DOHH2 (cell line): ENCODE measurements at regions not wholly inside any gene's neighbourhood (a gene's known extent, or its start where the extent isn't known, plus 50 kb on each side); places are given as distances from the start of the nearest gene placed in this dataset.

Experiments
- H3F3A ChIP-seq: fragments of 200-600 bp; sonication (generic), shearing (Covaris generic); 2 replicates; pipeline ENCODE4 v1.6.0; 2016; ENCODE audit warnings: antibody characterized with exemption, mild to moderate bottlenecking; ENCODE audit not compliant: control insufficient read depth, insufficient read depth
- H3K27ac ChIP-seq: fragments of 200-600 bp; sonication (generic); 2 replicates; pipeline ENCODE4 v1.5.1; 2014; ENCODE audit warnings: low read depth, mild to moderate bottlenecking, low read length, moderate library complexity
- H3K27me3 ChIP-seq: fragments of 200-600 bp; sonication (generic); 2 replicates; pipeline ENCODE4 v1.6.1; 2014; ENCODE audit warnings: mild to moderate bottlenecking, low read length, mixed read lengths; ENCODE audit not compliant: control insufficient read depth
- H3K36me3 ChIP-seq: fragments of 200-600 bp; sonication (generic); 2 replicates; pipeline ENCODE4 v1.6.1; 2014; ENCODE audit warnings: mild to moderate bottlenecking, low read length, moderate library complexity, mixed read lengths; ENCODE audit not compliant: control insufficient read depth
- H3K4me1 ChIP-seq: fragments of 200-600 bp; sonication (generic); 2 replicates; pipeline ENCODE4 v1.6.1; 2014; ENCODE audit warnings: mild to moderate bottlenecking, low read length, mixed read lengths; ENCODE audit not compliant: control insufficient read depth
- H3K4me2 ChIP-seq: fragments of 200-600 bp; sonication (generic); 2 replicates; pipeline ENCODE4 v1.6.0; 2014; ENCODE audit warnings: mild to moderate bottlenecking, low read length, moderate library complexity
- H3K4me3 ChIP-seq: fragments of 200-600 bp; sonication (generic); 2 replicates; pipeline ENCODE4 v1.5.1; 2014; ENCODE audit warnings: mild to moderate bottlenecking, low read length, mixed read lengths
- H3K79me2 ChIP-seq: fragments of 200-600 bp; sonication (generic); 2 replicates; pipeline ENCODE4 v1.6.1; 2014; ENCODE audit warnings: mild to moderate bottlenecking, low read length, mixed read lengths; ENCODE audit not compliant: control insufficient read depth
- H3K9me2 ChIP-seq: fragments of 200-600 bp; sonication (generic); replicated peaks from 2 replicates; pipeline ENCODE4 v1.6.1; 2014; ENCODE audit warnings: mild to moderate bottlenecking, low read length, mixed read lengths; ENCODE audit not compliant: control insufficient read depth
- H3K9me3 ChIP-seq: fragments of 200-600 bp; sonication (generic); 2 replicates; pipeline ENCODE4 v1.6.1; 2014; ENCODE audit warnings: antibody characterized with exemption, low read length, mixed read lengths; ENCODE audit not compliant: control insufficient read depth, insufficient read depth
- H4K20me1 ChIP-seq: fragments of 200-600 bp; sonication (generic); 2 replicates; pipeline ENCODE4 v1.6.0; 2014; ENCODE audit warnings: low read depth, mild to moderate bottlenecking, antibody characterized with exemption, low read length, moderate library complexity; ENCODE audit not compliant: control insufficient read depth, insufficient read depth
- CTCF ChIP-seq: fragments of 200-600 bp; sonication (generic); IDR thresholded peaks from one replicate; pipeline ENCODE4 v1.5.1; 2014; ENCODE audit warnings: antibody characterized with exemption, mild to moderate bottlenecking, low read depth, low read length; ENCODE audit not compliant: poor library complexity, severe bottlenecking
- EZH2phosphoT487 ChIP-seq: fragments of 200-600 bp; sonication (generic); IDR thresholded peaks from 2 replicates; pipeline ENCODE4 v1.6.1; 2017; ENCODE audit warnings: borderline replicate concordance, mild to moderate bottlenecking, antibody characterized with exemption, low read length, moderate library complexity, mixed read lengths

- Histone ChIP-seq H4K20me1 (no peaks in the 10 kb centered on the region), H3K9me3 (no peaks in the 10 kb centered on the region), H3K9me2 (no peaks in the 10 kb centered on the region), H3K27me3 (no peaks in the 10 kb centered on the region), H3K4me1 (no peaks in the 10 kb centered on the region), H3K36me3 (no peaks in the 10 kb centered on the region), H3F3A (no peaks in the 10 kb centered on the region), H3K79me2 (no peaks in the 10 kb centered on the region), H3K4me3 (no peak overlapping the region), H3K27ac (no peak overlapping the region), H3K4me2 (no peak overlapping the region)
- TF ChIP-seq EZH2phosphoT487 (no peak), CTCF (no peak)
These were observed 148.7 kb downstream of the CCDC59 start for GRCh38 chr12:82209533-82209932.

GRCh38 chr12:82207556-82207955 is 150.6 kb downstream of the CCDC59 start:
- Histone ChIP-seq H3K36me3 (no peaks in the 10 kb centered on the region), H3K27me3 (no peaks in the 10 kb centered on the region), H3K9me2 (no peaks in the 10 kb centered on the region), H3K4me2 (no peak overlapping the region), H3F3A (no peaks in the 10 kb centered on the region), H3K4me3 (no peak overlapping the region), H3K4me1 (no peaks in the 10 kb centered on the region), H3K9me3 (no peaks in the 10 kb centered on the region), H3K79me2 (no peaks in the 10 kb centered on the region), H3K27ac (no peak overlapping the region), H4K20me1 (no peaks in the 10 kb centered on the region)
- no peak for TF ChIP-seq CTCF
- no peak for TF ChIP-seq EZH2phosphoT487

GRCh38 chr12:82203086-82203485 is 155.1 kb downstream of the CCDC59 start:
- no peak for TF ChIP-seq CTCF
- TF ChIP-seq EZH2phosphoT487 = no peak
- no peaks in the 10 kb centered on the region for H4K20me1 ChIP-seq
- no peaks in the 10 kb centered on the region for H3K4me1 ChIP-seq
- H3K27me3 ChIP-seq = no peaks in the 10 kb centered on the region
- no peaks in the 10 kb centered on the region for H3K36me3 ChIP-seq
- H3K9me2 ChIP-seq = no peaks in the 10 kb centered on the region
- H3K9me3 ChIP-seq = no peaks in the 10 kb centered on the region
- H3K79me2 ChIP-seq = no peaks in the 10 kb centered on the region
- no peaks in the 10 kb centered on the region for H3F3A ChIP-seq
- no peak overlapping the region for H3K4me3 ChIP-seq
- no peak overlapping the region for H3K4me2 ChIP-seq
- no peak overlapping the region for H3K27ac ChIP-seq

- Histone ChIP-seq H3K36me3 (no peaks in the 10 kb centered on the region), H4K20me1 (no peaks in the 10 kb centered on the region), H3K4me2 (no peak overlapping the region), H3K27me3 (no peaks in the 10 kb centered on the region), H3K27ac (no peak overlapping the region), H3K4me1 (no peaks in the 10 kb centered on the region), H3K9me2 (no peaks in the 10 kb centered on the region), H3K9me3 (no peaks in the 10 kb centered on the region), H3K4me3 (no peak overlapping the region), H3K79me2 (no peaks in the 10 kb centered on the region), H3F3A (no peaks in the 10 kb centered on the region)
- TF ChIP-seq CTCF = no peak
- TF ChIP-seq EZH2phosphoT487 = no peak
These were observed 170.6 kb downstream of the CCDC59 start for GRCh38 chr12:82187595-82187994.
